ENCODE measurements at regions not wholly inside any gene's neighbourhood (a gene's known extent, or its start where the extent isn't known, plus 50 kb on each side); places are given as distances from the start of the nearest gene placed in this dataset.

DNA sequence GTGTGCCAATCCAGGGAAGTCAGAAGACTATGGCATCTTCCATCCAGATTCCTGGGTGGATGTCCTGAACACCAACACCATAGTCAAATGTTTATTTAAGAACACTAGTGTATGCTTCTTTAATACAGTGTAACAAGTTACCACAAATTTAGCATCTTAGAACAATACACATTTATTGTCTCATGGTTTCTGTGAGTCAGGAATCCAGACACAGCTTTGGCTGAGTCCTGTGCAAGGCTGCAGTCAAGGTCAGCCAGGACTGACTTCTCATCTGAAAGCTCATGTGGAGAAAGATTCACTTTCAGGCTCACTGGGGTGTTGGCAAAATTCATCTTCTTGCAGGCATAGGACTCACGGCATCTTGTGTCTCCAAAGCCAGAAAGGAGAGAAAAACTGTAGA, 143.4 kb downstream of the ANXA2 start:
- TF ChIP-seq EP300 (IDR thresholded peaks at IDR 0.05) (no peak), POLR2AphosphoS5 (IDR thresholded peaks at IDR 0.05) (no peak), POLR2A (IDR thresholded peaks at IDR 0.05) (no peak)
- TF ChIP-seq, protein P1, sequence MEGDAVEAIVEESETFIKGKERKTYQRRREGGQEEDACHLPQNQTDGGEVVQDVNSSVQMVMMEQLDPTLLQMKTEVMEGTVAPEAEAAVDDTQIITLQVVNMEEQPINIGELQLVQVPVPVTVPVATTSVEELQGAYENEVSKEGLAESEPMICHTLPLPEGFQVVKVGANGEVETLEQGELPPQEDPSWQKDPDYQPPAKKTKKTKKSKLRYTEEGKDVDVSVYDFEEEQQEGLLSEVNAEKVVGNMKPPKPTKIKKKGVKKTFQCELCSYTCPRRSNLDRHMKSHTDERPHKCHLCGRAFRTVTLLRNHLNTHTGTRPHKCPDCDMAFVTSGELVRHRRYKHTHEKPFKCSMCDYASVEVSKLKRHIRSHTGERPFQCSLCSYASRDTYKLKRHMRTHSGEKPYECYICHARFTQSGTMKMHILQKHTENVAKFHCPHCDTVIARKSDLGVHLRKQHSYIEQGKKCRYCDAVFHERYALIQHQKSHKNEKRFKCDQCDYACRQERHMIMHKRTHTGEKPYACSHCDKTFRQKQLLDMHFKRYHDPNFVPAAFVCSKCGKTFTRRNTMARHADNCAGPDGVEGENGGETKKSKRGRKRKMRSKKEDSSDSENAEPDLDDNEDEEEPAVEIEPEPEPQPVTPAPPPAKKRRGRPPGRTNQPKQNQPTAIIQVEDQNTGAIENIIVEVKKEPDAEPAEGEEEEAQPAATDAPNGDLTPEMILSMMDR (IDR thresholded peaks at IDR 0.05): no peak
- Histone ChIP-seq H3K4me1 (no peaks in the 10 kb centered on the region), H3K4me3 (no peak overlapping the region), H3K27me3 (no peaks in the 10 kb centered on the region), H3K27ac (no peak overlapping the region), H3K36me3 (no peaks in the 10 kb centered on the region), H3K9me3 (no peaks in the 10 kb centered on the region)
- no peak for DNase-seq
- intact Hi-C loops (cut with DNase I): no loop called here
- 93 to 96% methylated on average over 1 of the region's 1 CpG for WGBS, 2 donors

DNA sequence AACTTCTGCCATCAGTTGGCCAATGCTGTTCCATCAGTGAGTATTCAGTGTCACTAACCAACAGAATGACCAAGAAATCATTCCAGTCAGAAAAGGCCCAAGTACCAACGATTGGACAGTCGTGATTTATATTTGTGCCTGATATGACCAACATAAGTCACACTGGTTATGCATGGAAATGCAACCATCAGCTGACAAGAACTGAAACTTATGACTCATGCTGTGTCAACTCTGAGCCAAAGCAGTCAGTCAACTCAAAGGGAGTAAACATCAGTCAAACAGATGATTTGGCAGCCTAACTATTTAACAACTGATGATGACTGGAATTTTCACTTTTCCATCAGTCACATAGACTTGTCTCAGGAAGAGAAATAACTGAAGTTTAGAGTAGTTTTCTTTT, 142.4 kb downstream of the ANXA2 start:
- H3K9me3 ChIP-seq: no peaks in the 10 kb centered on the region
- no peaks in the 10 kb centered on the region for H3K27me3 ChIP-seq
- intact Hi-C loops (cut with DNase I): no loop called here
- 7 to 32% methylated on average over 2 of the region's 2 CpGs for WGBS, 2 donors
- H3K36me3 ChIP-seq: no peaks in the 10 kb centered on the region
- TF ChIP-seq, protein P1 (IDR thresholded peaks at IDR 0.05): no peak
- TF ChIP-seq EP300 (IDR thresholded peaks at IDR 0.05) (no peak), POLR2A (IDR thresholded peaks at IDR 0.05) (no peak), POLR2AphosphoS5 (IDR thresholded peaks at IDR 0.05) (no peak)
- no peaks in the 10 kb centered on the region for H3K4me1 ChIP-seq
- H3K27ac ChIP-seq: no peak overlapping the region
- no peak for DNase-seq
- H3K4me3 ChIP-seq: no peak overlapping the region

DNA sequence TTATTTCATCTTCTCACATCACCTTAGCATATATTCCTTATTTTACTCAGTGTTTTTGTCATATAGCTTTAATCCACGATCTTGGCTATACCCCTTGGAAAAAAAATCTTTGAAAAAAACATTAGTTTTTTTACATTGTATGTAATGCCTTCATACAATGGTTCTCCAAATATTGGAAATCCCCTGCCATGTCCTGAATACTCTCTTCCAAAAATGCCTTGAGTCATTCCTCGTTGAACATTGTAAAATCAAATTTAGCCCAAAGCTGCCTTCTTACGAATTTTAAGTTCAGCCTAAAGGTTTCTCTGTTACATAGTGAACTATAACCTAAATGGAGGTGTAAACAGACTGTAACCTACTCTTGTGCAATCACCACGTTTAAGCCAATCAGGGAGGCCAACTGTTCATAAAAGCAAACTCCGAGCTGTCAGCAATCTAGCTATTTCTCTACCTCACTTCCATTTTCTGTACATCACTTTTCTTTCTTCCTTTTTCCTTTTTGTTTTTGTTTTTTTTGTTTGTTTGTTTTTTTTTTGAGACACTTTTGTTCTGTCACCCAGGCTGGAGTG, 140.1 kb downstream of the ANXA2 start:
- no peak for DNase-seq
- H3K9me3 ChIP-seq: no peaks in the 10 kb centered on the region
- intact Hi-C loops (cut with DNase I): no loop called here
- no peaks in the 10 kb centered on the region for H3K36me3 ChIP-seq
- H3K4me3 ChIP-seq: no peak overlapping the region
- WGBS, 2 donors: 37 to 71% methylated on average over 5 of the region's 5 CpGs
- no peaks in the 10 kb centered on the region for H3K4me1 ChIP-seq
- H3K27ac ChIP-seq: no peak overlapping the region
- TF ChIP-seq POLR2A (IDR thresholded peaks at IDR 0.05) (no peak), POLR2AphosphoS5 (IDR thresholded peaks at IDR 0.05) (no peak), EP300 (IDR thresholded peaks at IDR 0.05) (no peak)
- no peaks in the 10 kb centered on the region for H3K27me3 ChIP-seq

DNA sequence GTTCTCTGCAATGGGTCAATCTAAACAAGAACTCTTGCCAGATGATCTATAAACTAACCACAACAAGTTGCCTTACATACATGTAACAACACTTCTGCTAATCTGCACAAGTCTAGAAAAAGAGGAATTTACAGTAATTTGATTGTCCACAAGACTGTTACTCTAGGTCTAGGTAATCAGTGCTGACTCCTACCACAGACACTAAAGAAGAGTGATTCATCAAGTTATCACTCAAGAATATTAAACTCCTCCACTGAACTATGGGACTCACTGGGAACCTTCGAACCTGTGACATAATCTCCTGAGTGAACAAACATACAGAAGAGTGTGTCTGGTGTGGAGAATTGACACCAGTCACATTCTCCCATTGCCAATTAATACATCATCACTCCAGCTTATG, 138.3 kb downstream of the ANXA2 start:
- Histone ChIP-seq H3K27me3 (no peaks in the 10 kb centered on the region), H3K27ac (no peak overlapping the region), H3K4me3 (no peak overlapping the region), H3K4me1 (no peaks in the 10 kb centered on the region), H3K36me3 (no peaks in the 10 kb centered on the region), H3K9me3 (no peaks in the 10 kb centered on the region)
- no peak for DNase-seq
- intact Hi-C loops (cut with DNase I): no loop called here
- TF ChIP-seq, protein P1 (IDR thresholded peaks at IDR 0.05): no peak
- TF ChIP-seq EP300 (IDR thresholded peaks at IDR 0.05) (no peak), POLR2A (IDR thresholded peaks at IDR 0.05) (no peak), POLR2AphosphoS5 (IDR thresholded peaks at IDR 0.05) (no peak)
- WGBS, 2 donors: 77 to 97% methylated on average over 1 of the region's 1 CpG

DNA sequence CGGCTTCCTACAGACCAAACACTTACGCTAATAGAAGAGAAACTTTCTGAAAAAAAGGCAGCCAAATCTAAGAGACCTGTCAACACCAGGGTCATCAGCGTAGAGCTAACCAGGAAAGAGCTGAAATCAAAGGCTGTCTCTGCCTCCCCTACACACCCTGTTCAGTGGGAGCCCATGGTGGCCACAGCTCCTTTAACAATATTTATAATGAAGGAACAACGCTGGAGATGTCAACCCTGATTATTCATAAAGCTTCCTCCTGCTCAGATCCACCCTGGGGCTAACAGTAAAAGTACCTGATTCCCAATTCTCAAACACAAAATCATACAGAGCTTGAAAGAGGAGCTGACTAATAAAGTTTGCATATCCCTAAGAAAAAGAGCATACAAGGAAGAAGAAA, 133.7 kb downstream of the ANXA2 start:
- no peak overlapping the region for H3K4me3 ChIP-seq
- DNase-seq: no peak
- H3K36me3 ChIP-seq: no peaks in the 10 kb centered on the region
- no peaks in the 10 kb centered on the region for H3K27me3 ChIP-seq
- 71 to 75% methylated on average over 4 of the region's 4 CpGs for WGBS, 2 donors
- no peaks in the 10 kb centered on the region for H3K4me1 ChIP-seq
- intact Hi-C loops (cut with DNase I): no loop called here
- TF ChIP-seq POLR2A (IDR thresholded peaks at IDR 0.05) (no peak), POLR2AphosphoS5 (IDR thresholded peaks at IDR 0.05) (no peak)
- no peak overlapping the region for H3K27ac ChIP-seq
- H3K9me3 ChIP-seq: no peaks in the 10 kb centered on the region

DNA sequence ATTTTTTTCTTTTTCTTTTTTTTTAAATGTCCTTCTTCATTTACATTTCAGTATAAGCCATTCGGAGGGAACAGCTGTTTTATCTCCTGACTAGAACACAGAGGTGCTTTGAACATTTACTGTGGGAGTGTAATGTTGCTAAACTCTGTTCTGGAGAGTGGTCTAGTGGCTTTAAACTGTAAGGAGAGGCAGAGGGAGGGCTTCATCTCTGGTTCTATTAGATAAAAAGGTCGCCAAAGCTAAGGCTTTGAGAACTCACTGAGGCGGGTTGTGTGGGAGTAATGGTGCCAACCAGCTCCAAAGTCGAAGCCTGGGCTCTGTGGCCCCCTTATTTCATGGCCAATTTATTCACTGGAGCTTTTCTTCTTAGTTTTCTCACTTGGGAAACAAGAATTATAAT, 133.2 kb downstream of the ANXA2 start:
- DNase-seq: no peak
- WGBS, 2 donors: 69 to 74% methylated on average over 4 of the region's 4 CpGs
- Histone ChIP-seq H3K9me3 (no peaks in the 10 kb centered on the region), H3K36me3 (no peaks in the 10 kb centered on the region), H3K27ac (no peak overlapping the region), H3K4me3 (no peak overlapping the region), H3K27me3 (no peaks in the 10 kb centered on the region), H3K4me1 (no peaks in the 10 kb centered on the region)
- intact Hi-C loops (cut with DNase I): no loop called here
- TF ChIP-seq, protein P1 (IDR thresholded peaks at IDR 0.05): no peak
- no peak for TF ChIP-seq EP300 (IDR thresholded peaks at IDR 0.05)
- no peak for TF ChIP-seq POLR2AphosphoS5 (IDR thresholded peaks at IDR 0.05)
- no peak for TF ChIP-seq POLR2A (IDR thresholded peaks at IDR 0.05)

All from sigmoid colon (tissue), 6 donors.